GM23338 (cell line): ENCODE measurements at regions not wholly inside any gene's neighbourhood (a gene's known extent, or its start where the extent isn't known, plus 50 kb on each side); places are given as distances from the start of the nearest gene placed in this dataset.

Source experiments
- CREB1 ChIP-seq: fragments of 250-450 bp; sonication (Bioruptor Pico); IDR thresholded peaks from 2 replicates; pipeline ENCODE4 v1.5.0; 2020; ENCODE audit warnings: low read depth, mild to moderate bottlenecking, moderate library complexity
- CTCF ChIP-seq, 2 experiments: fragments of 200-600 bp in 1 of 2; sonication (generic) in 1 of 2; conservative IDR thresholded peaks; 2 replicates each; pipeline versions ENCODE4 v1.5.1 to v1.6.1; 2016 to 2017; ENCODE audit warnings: antibody characterized with exemption in 2 of 2, low read depth in 2 of 2, mild to moderate bottlenecking in 2 of 2, moderate library complexity in 1 of 2
- ETS1 ChIP-seq: IDR thresholded peaks from 2 replicates; pipeline ENCODE4 v1.6.1; 2016; ENCODE audit warnings: antibody characterized with exemption
- EZH2 ChIP-seq: fragments of 200-600 bp; sonication (generic); IDR thresholded peaks from one replicate; pipeline ENCODE4 v1.8.0; 2017; ENCODE audit warnings: antibody characterized with exemption, mild to moderate bottlenecking, low read depth; ENCODE audit not compliant: unreplicated experiment
- EZH2phosphoT487 ChIP-seq: fragments of 200-600 bp; sonication (generic); IDR thresholded peaks from one replicate; pipeline ENCODE4 v1.8.1; 2018; ENCODE audit warnings: antibody characterized with exemption; ENCODE audit not compliant: unreplicated experiment
- JUNB ChIP-seq: IDR thresholded peaks from one replicate; pipeline ENCODE4 v1.6.1; 2016; ENCODE audit warnings: antibody characterized with exemption; ENCODE audit not compliant: unreplicated experiment
- NANOG ChIP-seq: IDR thresholded peaks from 2 replicates; pipeline ENCODE4 v1.6.1; 2016; ENCODE audit warnings: antibody characterized with exemption, borderline replicate concordance
- POLR2AphosphoS5 ChIP-seq: IDR thresholded peaks from 2 replicates; pipeline ENCODE4 v1.6.1; 2016; ENCODE audit warnings: antibody characterized with exemption, low read depth
- REST ChIP-seq: IDR thresholded peaks from one replicate; pipeline ENCODE4 v1.6.1; 2018; ENCODE audit warnings: antibody characterized with exemption; ENCODE audit not compliant: unreplicated experiment
- STAT1 ChIP-seq: IDR thresholded peaks from one replicate; pipeline ENCODE4 v1.6.1; 2016; ENCODE audit warnings: antibody characterized with exemption; ENCODE audit not compliant: unreplicated experiment
- ZNF114 ChIP-seq: fragments of 250-450 bp; sonication (Bioruptor Pico); IDR thresholded peaks from 2 replicates; pipeline ENCODE4 v1.5.0; 2020; ENCODE audit warnings: mild to moderate bottlenecking, moderate library complexity
- ZNF331 ChIP-seq: fragments of 250-450 bp; sonication (Bioruptor Pico); IDR thresholded peaks from 2 replicates; pipeline ENCODE4 v1.5.0; 2020; ENCODE audit warnings: low read depth, mild to moderate bottlenecking, moderate library complexity

GRCh38 chrX:87337267-87337666 is 180.3 kb upstream of the KLHL4 start:
- TF ChIP-seq CTCF (conservative IDR thresholded peaks at IDR 0.05; ENCODE audit: low read depth in 2 of 2) (peak in 1 of 2 experiments; percentile 11; a peak in 2 of 4 replicates), POLR2AphosphoS5 (no peak), EZH2 (no peak), REST (no peak), EZH2phosphoT487 (no peak), NANOG (no peak), STAT1 (no peak), JUNB (no peak), CREB1 (CRISPR knock-in tag) (no peak), ETS1 (no peak), ZNF331 (CRISPR knock-in tag) (no peak), ZNF114 (CRISPR knock-in tag) (no peak)
